ENCODE measurements at regions not wholly inside any gene's neighbourhood (a gene's known extent, or its start where the extent isn't known, plus 50 kb on each side); places are given as distances from the start of the nearest gene placed in this dataset.

DNA sequence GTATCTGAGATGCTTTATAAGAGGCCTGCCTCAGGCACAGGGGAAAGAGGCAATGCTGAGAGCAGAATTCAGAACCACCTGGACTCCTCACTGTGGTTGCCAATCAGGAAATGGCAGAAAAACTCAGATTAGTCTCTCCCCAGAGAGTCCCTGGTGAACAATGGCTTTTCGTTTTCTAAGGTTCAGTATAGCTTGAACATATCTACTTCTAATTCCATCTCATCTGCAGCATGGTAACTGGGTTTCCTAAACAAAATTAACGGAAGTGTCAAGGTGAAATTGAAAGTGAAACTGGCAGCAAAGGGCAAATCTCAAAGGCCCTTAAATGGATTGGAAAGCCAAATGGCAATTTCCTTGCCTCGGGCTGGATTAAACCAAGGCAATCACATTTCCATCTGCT is 480.2 kb upstream of the ACVR2A start:
- TF ChIP-seq, protein P1, sequence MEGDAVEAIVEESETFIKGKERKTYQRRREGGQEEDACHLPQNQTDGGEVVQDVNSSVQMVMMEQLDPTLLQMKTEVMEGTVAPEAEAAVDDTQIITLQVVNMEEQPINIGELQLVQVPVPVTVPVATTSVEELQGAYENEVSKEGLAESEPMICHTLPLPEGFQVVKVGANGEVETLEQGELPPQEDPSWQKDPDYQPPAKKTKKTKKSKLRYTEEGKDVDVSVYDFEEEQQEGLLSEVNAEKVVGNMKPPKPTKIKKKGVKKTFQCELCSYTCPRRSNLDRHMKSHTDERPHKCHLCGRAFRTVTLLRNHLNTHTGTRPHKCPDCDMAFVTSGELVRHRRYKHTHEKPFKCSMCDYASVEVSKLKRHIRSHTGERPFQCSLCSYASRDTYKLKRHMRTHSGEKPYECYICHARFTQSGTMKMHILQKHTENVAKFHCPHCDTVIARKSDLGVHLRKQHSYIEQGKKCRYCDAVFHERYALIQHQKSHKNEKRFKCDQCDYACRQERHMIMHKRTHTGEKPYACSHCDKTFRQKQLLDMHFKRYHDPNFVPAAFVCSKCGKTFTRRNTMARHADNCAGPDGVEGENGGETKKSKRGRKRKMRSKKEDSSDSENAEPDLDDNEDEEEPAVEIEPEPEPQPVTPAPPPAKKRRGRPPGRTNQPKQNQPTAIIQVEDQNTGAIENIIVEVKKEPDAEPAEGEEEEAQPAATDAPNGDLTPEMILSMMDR (IDR thresholded peaks at IDR 0.05), result no peak
- no peak for TF ChIP-seq POLR2AphosphoS5 (IDR thresholded peaks at IDR 0.05)
- TF ChIP-seq EP300 (IDR thresholded peaks at IDR 0.05), result no peak
- TF ChIP-seq POLR2A (IDR thresholded peaks at IDR 0.05), result no peak
